ENCODE measurements at regions not wholly inside any gene's neighbourhood (a gene's known extent, or its start where the extent isn't known, plus 50 kb on each side); places are given as distances from the start of the nearest gene placed in this dataset.

GRCh38 chr12:22794017-22794416, 169.0 kb downstream of the ETNK1 start:
- TF ChIP-seq, protein P1, sequence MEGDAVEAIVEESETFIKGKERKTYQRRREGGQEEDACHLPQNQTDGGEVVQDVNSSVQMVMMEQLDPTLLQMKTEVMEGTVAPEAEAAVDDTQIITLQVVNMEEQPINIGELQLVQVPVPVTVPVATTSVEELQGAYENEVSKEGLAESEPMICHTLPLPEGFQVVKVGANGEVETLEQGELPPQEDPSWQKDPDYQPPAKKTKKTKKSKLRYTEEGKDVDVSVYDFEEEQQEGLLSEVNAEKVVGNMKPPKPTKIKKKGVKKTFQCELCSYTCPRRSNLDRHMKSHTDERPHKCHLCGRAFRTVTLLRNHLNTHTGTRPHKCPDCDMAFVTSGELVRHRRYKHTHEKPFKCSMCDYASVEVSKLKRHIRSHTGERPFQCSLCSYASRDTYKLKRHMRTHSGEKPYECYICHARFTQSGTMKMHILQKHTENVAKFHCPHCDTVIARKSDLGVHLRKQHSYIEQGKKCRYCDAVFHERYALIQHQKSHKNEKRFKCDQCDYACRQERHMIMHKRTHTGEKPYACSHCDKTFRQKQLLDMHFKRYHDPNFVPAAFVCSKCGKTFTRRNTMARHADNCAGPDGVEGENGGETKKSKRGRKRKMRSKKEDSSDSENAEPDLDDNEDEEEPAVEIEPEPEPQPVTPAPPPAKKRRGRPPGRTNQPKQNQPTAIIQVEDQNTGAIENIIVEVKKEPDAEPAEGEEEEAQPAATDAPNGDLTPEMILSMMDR (IDR thresholded peaks at IDR 0.05) = no peak
- TF ChIP-seq POLR2A (IDR thresholded peaks at IDR 0.05) = no peak

Data from breast epithelium (tissue), 3 donors.